ENCODE measurements at regions not wholly inside any gene's neighbourhood (a gene's known extent, or its start where the extent isn't known, plus 50 kb on each side); places are given as distances from the start of the nearest gene placed in this dataset.
A peak's percentile ranks its signal among the peaks of the same experiment; 100 is the strongest.
"Not testable (repeated sequence)": the region's sequence is repeated elsewhere in the genome, so short reads cannot be mapped to it uniquely, and the experiment has no call there.

DNA sequence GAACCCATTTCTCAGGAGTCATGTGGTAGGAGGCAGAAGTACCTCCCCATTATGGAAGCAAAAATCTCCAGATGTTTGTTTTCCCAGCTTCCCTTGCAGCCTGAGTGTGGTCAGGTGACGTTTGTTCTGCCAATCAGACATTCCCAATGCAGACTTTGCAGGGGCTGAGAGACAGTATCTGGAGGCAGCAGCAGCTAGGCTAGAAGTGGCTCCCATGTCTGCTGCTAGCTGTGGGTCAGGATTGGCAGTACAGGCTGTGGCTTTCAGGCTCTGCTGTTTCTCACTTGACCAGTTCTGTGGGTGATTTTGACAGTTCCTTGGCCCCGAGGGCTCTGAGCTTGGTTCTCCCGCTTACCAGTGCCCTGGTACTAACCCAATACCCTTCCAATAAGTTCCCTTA is 58.6 kb upstream of the NBPF3 start:
- TF ChIP-seq EZH2 (IDR thresholded peaks at IDR 0.05; ENCODE audit: low read length, unreplicated experiment) (no peak), EZH2phosphoT487 (IDR thresholded peaks at IDR 0.05; ENCODE audit: borderline replicate concordance, low read length) (no peak), CTCF (conservative IDR thresholded peaks at IDR 0.05; ENCODE audit: low read depth, low read length) (no peak)
- H3K9me2 ChIP-seq (replicated peaks; ENCODE audit: low read length) = no peaks in the 10 kb centered on the region
- intact Hi-C loops (cut with micrococcal nuclease) = no loop called here
- H4K20me1 ChIP-seq (ENCODE audit: low read length) = no peaks in the 10 kb centered on the region
- no peaks in the 10 kb centered on the region for H3K9me3 ChIP-seq (ENCODE audit: low read length)
- no peak overlapping the region for H3K27ac ChIP-seq (ENCODE audit: low read length)
- H3K4me2 ChIP-seq (ENCODE audit: low read length) = no peak overlapping the region
- H2AFZ ChIP-seq (ENCODE audit: low read length) = no peak overlapping the region
- DNase-seq = peak; percentile 4
- no peaks in the 10 kb centered on the region for H3F3A ChIP-seq (ENCODE audit: low read length, unreplicated experiment)
- H3K4me3 ChIP-seq (ENCODE audit: low read length) = no peak overlapping the region
- POLR2A ChIA-PET (ENCODE audit: unreplicated experiment) = no interaction called here
- no peaks in the 10 kb centered on the region for H3K79me2 ChIP-seq (ENCODE audit: low read length)
- no peaks in the 10 kb centered on the region for H3K36me3 ChIP-seq (ENCODE audit: low read depth, low read length)
- peaks cover 14% of the 10 kb centered on the region; the same call in 1 of the 2 replicates for H3K4me1 ChIP-seq (ENCODE audit: insufficient read depth, low read length)
- CTCF ChIA-PET = no interaction called here
- no peak for ATAC-seq
- no peaks in the 10 kb centered on the region for H3K27me3 ChIP-seq (ENCODE audit: low read length)
- no peak overlapping the region for H3K9ac ChIP-seq (ENCODE audit: low read length)
- BruUV-seq (replicated peaks) = no TSS peak

- H3K27me3 ChIP-seq (ENCODE audit: low read length); H3K9ac ChIP-seq (ENCODE audit: low read length); CTCF ChIA-PET; H3K79me2 ChIP-seq (ENCODE audit: low read length); H3K36me3 ChIP-seq (ENCODE audit: low read depth, low read length); H3K4me3 ChIP-seq (ENCODE audit: low read length); DNase-seq; H3K27ac ChIP-seq (ENCODE audit: low read length); H3K9me2 ChIP-seq (replicated peaks; ENCODE audit: low read length); BruUV-seq (replicated peaks); H3K9me3 ChIP-seq (ENCODE audit: low read length); H4K20me1 ChIP-seq (ENCODE audit: low read length); POLR2A ChIA-PET (ENCODE audit: unreplicated experiment); intact Hi-C loops (cut with micrococcal nuclease); H3F3A ChIP-seq (ENCODE audit: low read length, unreplicated experiment); H3K4me2 ChIP-seq (ENCODE audit: low read length); ATAC-seq; H2AFZ ChIP-seq (ENCODE audit: low read length): not testable (repeated sequence)
- peaks cover 14% of the 10 kb centered on the region; the same call in 1 of the 2 replicates for H3K4me1 ChIP-seq (ENCODE audit: insufficient read depth, low read length)
These were observed 59.8 kb upstream of the NBPF3 start for GRCh38 chr1:21380147-21380546.

- CTCF ChIA-PET = no interaction called here
- intact Hi-C loops (cut with micrococcal nuclease) = no loop called here
These were observed 60.4 kb upstream of the NBPF3 start for GRCh38 chr1:21379571-21379970.

More at GRCh38 chr1:21379571-21379970, 60.4 kb upstream of the NBPF3 start:
- DNase-seq = peak; percentile 22
- Histone ChIP-seq H3K9ac (ENCODE audit: low read length) (no peak overlapping the region), H3K4me2 (ENCODE audit: low read length) (0 out of 2 replicates have a peak overlapping the region, but pooled peaks have one; percentile 17), H3K9me3 (ENCODE audit: low read length) (no peaks in the 10 kb centered on the region), H3K4me3 (ENCODE audit: low read length) (no peak overlapping the region), H3K27ac (ENCODE audit: low read length) (peak overlapping the region; percentile 61), H3K36me3 (ENCODE audit: low read depth, low read length) (no peaks in the 10 kb centered on the region), H2AFZ (ENCODE audit: low read length) (no peak overlapping the region), H3K27me3 (ENCODE audit: low read length) (no peaks in the 10 kb centered on the region), H3F3A (ENCODE audit: low read length, unreplicated experiment) (no peaks in the 10 kb centered on the region), H3K9me2 (replicated peaks; ENCODE audit: low read length) (no peaks in the 10 kb centered on the region), H3K4me1 (ENCODE audit: insufficient read depth, low read length) (peaks cover 14% of the 10 kb centered on the region; the same call in 1 of the 2 replicates), H4K20me1 (ENCODE audit: low read length) (no peaks in the 10 kb centered on the region), H3K79me2 (ENCODE audit: low read length) (no peaks in the 10 kb centered on the region)
- no peak for TF ChIP-seq CTCF (conservative IDR thresholded peaks at IDR 0.05; ENCODE audit: low read depth, low read length)
- TF ChIP-seq EZH2phosphoT487 (IDR thresholded peaks at IDR 0.05; ENCODE audit: borderline replicate concordance, low read length) = no peak
- TF ChIP-seq EZH2 (IDR thresholded peaks at IDR 0.05; ENCODE audit: low read length, unreplicated experiment) = no peak
- POLR2A ChIA-PET (ENCODE audit: unreplicated experiment) = no interaction called here
- no peak for ATAC-seq
- BruUV-seq (replicated peaks) = no TSS peak
